ENCODE measurements at regions not wholly inside any gene's neighbourhood (a gene's known extent, or its start where the extent isn't known, plus 50 kb on each side); places are given as distances from the start of the nearest gene placed in this dataset.

DNA sequence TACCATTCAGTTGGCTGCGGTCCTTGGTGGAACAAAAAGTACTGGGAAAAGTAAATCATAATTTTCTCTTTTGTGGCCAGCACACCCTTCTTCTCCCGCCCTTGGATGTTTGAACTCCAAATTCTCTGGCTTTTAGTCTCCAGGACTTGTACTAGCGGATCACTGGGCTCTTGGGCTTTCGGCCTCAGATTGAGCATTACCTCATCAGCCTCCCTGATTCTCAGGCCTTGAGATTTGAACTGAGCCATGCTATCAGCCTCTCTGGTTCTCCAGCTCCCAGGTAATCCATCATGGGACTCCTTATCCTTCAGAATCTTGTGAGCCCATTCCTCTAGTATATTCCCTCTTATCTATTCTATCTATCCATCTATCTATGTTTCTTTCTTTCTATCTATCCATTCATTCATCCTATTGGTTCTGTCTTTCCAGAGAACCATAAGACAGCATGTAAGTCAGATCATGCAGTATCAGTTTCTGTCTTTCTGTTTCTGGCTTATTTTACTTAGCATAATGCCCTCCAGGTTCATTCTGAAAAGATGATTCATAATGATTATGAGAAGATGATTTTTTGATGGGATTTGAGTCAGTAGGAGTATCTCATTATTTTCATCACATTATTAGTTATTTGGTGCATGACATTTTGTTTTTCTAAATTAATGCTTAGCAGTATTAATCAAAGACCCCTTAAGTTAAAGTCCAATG lies 814.9 kb downstream of the LRFN5 start:
- Histone ChIP-seq H4K8ac (ENCODE audit: low read depth in 2 of 2, low read length in 2 of 2) (no peak overlapping the region), H3K4me3 (ENCODE audit: insufficient read depth, low read depth, low read length) (no peak overlapping the region), H2AK5ac (ENCODE audit: low read depth, low read length) (no peak overlapping the region), H2BK20ac (ENCODE audit: low read depth, low read length) (no peak overlapping the region), H3K9me3 (ENCODE audit: control insufficient read depth, insufficient read depth, low read length) (no peaks in the 10 kb centered on the region), H3K18ac (ENCODE audit: low read depth, low read length) (no peak overlapping the region), H3K36me3 (ENCODE audit: control insufficient read depth, insufficient read depth, low read length) (no peaks in the 10 kb centered on the region), H3K9me1 (ENCODE audit: insufficient read depth, low read length) (no peaks in the 10 kb centered on the region), H3K4me2 (ENCODE audit: low read depth, low read length) (no peak overlapping the region), H2BK120ac (ENCODE audit: low read depth, low read length) (no peak overlapping the region), H3K27me3 (ENCODE audit: control insufficient read depth, insufficient read depth, low read length) (no peaks in the 10 kb centered on the region), H3K9ac (ENCODE audit: low read depth, low read length) (no peak overlapping the region), H4K20me1 (ENCODE audit: insufficient read depth, low read length) (no peaks in the 10 kb centered on the region), H3K27ac (ENCODE audit: insufficient read depth, low read length) (no peak overlapping the region), H4K91ac (ENCODE audit: insufficient read depth, low read depth, low read length) (no peak overlapping the region), H3K4me1 (ENCODE audit: control insufficient read depth, insufficient read depth, low read length) (no peaks in the 10 kb centered on the region), H3K79me1 (ENCODE audit: low read depth in 1 of 2, low read length in 2 of 2) (no peaks in the 10 kb centered on the region), H2BK5ac (ENCODE audit: low read depth, low read length, poor library complexity, severe bottlenecking) (no peak overlapping the region), H3K4ac (ENCODE audit: low read depth, low read length) (no peak overlapping the region), H2AFZ (replicated peaks; ENCODE audit: low read length, poor library complexity) (no peak overlapping the region), H4K5ac (ENCODE audit: low read depth, low read length) (no peak overlapping the region), H3K56ac (ENCODE audit: extremely low read depth, insufficient read depth, low read length) (no peak overlapping the region), H3K14ac (replicated peaks; ENCODE audit: low read depth, low read length) (no peak overlapping the region), H3K23ac (ENCODE audit: low read depth, low read length) (no peak overlapping the region), H2BK15ac (ENCODE audit: low read depth, low read length) (no peak overlapping the region), H2AK9ac (replicated peaks; ENCODE audit: low read depth, low read length, poor library complexity) (no peak overlapping the region)
- CTCF ChIA-PET, result no interaction called here
- POLR2A ChIA-PET (ENCODE audit: unreplicated experiment), result no interaction called here
- in situ Hi-C loops (cut with MboI; ENCODE audit: low sequenced_read_pairs) (no loop called here), dilution Hi-C loops (cut with HindIII; ENCODE audit: low sequenced_read_pairs, unreplicated experiment) (no loop called here), intact Hi-C loops (cut with micrococcal nuclease) (no loop called here)
- no TSS peak for BruUV-seq (replicated peaks)
- DNase-seq (no peak), ATAC-seq (ENCODE audit: low read depth) (no peak)
- no peak for TF ChIP-seq SMC3 (IDR thresholded peaks at IDR 0.05; ENCODE audit: low read depth, low read length)
- TF ChIP-seq POLR2A (IDR thresholded peaks at IDR 0.05; ENCODE audit: low read depth, low read length), result no peak
- TF ChIP-seq MAZ (IDR thresholded peaks at IDR 0.05; ENCODE audit: borderline replicate concordance, low read depth, low read length), result no peak
- TF ChIP-seq, protein P1, sequence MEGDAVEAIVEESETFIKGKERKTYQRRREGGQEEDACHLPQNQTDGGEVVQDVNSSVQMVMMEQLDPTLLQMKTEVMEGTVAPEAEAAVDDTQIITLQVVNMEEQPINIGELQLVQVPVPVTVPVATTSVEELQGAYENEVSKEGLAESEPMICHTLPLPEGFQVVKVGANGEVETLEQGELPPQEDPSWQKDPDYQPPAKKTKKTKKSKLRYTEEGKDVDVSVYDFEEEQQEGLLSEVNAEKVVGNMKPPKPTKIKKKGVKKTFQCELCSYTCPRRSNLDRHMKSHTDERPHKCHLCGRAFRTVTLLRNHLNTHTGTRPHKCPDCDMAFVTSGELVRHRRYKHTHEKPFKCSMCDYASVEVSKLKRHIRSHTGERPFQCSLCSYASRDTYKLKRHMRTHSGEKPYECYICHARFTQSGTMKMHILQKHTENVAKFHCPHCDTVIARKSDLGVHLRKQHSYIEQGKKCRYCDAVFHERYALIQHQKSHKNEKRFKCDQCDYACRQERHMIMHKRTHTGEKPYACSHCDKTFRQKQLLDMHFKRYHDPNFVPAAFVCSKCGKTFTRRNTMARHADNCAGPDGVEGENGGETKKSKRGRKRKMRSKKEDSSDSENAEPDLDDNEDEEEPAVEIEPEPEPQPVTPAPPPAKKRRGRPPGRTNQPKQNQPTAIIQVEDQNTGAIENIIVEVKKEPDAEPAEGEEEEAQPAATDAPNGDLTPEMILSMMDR (conservative IDR thresholded peaks at IDR 0.05; ENCODE audit: low read depth, low read length), result no peak
- TF ChIP-seq CHD1 (IDR thresholded peaks at IDR 0.05; ENCODE audit: low read depth, low read length), result no peak
- TF ChIP-seq BHLHE40 (IDR thresholded peaks at IDR 0.05; ENCODE audit: low read depth, low read length), result no peak
- TF ChIP-seq, protein P2, sequence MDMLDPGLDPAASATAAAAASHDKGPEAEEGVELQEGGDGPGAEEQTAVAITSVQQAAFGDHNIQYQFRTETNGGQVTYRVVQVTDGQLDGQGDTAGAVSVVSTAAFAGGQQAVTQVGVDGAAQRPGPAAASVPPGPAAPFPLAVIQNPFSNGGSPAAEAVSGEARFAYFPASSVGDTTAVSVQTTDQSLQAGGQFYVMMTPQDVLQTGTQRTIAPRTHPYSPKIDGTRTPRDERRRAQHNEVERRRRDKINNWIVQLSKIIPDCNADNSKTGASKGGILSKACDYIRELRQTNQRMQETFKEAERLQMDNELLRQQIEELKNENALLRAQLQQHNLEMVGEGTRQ (IDR thresholded peaks at IDR 0.05; ENCODE audit: low read depth, low read length), result no peak
- TF ChIP-seq MAFK (IDR thresholded peaks at IDR 0.05; ENCODE audit: low read depth, low read length), result no peak
- no peak for TF ChIP-seq CEBPB (IDR thresholded peaks at IDR 0.05; ENCODE audit: low read depth, low read length)
- TF ChIP-seq, protein P3, sequence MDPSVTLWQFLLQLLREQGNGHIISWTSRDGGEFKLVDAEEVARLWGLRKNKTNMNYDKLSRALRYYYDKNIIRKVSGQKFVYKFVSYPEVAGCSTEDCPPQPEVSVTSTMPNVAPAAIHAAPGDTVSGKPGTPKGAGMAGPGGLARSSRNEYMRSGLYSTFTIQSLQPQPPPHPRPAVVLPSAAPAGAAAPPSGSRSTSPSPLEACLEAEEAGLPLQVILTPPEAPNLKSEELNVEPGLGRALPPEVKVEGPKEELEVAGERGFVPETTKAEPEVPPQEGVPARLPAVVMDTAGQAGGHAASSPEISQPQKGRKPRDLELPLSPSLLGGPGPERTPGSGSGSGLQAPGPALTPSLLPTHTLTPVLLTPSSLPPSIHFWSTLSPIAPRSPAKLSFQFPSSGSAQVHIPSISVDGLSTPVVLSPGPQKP (IDR thresholded peaks at IDR 0.05; ENCODE audit: borderline replicate concordance, low read depth, low read length), result no peak
- WGBS, 2 experiments (ENCODE audit: extremely low coverage in 2 of 2, insufficient read length in 1 of 2), result 100% methylated on average over 2 of the region's 4 CpGs; no CpG with 5 or more reads in 1 of the 2 experiments
